Mammary epithelial cell (primary cell): ENCODE measurements at regions not wholly inside any gene's neighbourhood (a gene's known extent, or its start where the extent isn't known, plus 50 kb on each side); places are given as distances from the start of the nearest gene placed in this dataset.

Experiments used
- EZH2 ChIP-seq: IDR thresholded peaks from 2 replicates; pipeline ENCODE4 v1.6.1; 2012; ENCODE audit warnings: low read length, inconsistent platforms, borderline replicate concordance
- TF ChIP-seq, protein P1 (sequence below), 2 donors: IDR thresholded peaks in 1 of 2; conservative IDR thresholded peaks in 1 of 2; 2 replicates each; pipeline ENCODE4 v1.5.1; 2011 to 2012; ENCODE audit warnings: inconsistent platforms in 2 of 2, low read length in 2 of 2, mild to moderate bottlenecking in 2 of 2, control low read depth in 1 of 2, low read depth in 1 of 2; ENCODE audit not compliant: insufficient read depth in 1 of 2; ENCODE audit errors: extremely low read depth in 1 of 2

DNA sequence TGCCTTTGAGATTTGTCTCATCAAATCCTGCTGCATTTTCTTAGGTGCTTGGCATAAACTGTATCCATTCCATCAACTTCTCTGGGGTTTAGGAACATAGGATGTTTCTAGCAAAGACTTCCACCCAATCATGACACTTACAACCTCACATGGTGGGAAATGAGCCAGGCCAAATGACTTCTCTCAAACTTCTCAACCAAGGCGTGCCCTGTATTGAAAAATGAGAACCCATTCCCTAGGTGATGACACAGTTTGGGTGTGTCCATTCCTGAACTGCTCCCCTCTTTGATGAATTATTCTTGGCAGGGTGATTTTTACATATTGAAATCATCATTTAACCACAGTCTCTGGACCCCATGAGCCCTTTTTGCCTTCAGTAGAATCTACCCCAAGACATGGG lies 161.1 kb downstream of the EN1 start:
- TF ChIP-seq, protein P1, sequence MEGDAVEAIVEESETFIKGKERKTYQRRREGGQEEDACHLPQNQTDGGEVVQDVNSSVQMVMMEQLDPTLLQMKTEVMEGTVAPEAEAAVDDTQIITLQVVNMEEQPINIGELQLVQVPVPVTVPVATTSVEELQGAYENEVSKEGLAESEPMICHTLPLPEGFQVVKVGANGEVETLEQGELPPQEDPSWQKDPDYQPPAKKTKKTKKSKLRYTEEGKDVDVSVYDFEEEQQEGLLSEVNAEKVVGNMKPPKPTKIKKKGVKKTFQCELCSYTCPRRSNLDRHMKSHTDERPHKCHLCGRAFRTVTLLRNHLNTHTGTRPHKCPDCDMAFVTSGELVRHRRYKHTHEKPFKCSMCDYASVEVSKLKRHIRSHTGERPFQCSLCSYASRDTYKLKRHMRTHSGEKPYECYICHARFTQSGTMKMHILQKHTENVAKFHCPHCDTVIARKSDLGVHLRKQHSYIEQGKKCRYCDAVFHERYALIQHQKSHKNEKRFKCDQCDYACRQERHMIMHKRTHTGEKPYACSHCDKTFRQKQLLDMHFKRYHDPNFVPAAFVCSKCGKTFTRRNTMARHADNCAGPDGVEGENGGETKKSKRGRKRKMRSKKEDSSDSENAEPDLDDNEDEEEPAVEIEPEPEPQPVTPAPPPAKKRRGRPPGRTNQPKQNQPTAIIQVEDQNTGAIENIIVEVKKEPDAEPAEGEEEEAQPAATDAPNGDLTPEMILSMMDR (conservative IDR thresholded peaks at IDR 0.05 in 1 of 2, IDR thresholded peaks at IDR 0.05 in 1 of 2; ENCODE audit: extremely low read depth in 1 of 2, insufficient read depth in 1 of 2, low read depth in 1 of 2, low read length in 2 of 2), result no peak
- TF ChIP-seq EZH2, result no peak
